Upper lobe of left lung (tissue), 4 donors: ENCODE measurements at regions not wholly inside any gene's neighbourhood (a gene's known extent, or its start where the extent isn't known, plus 50 kb on each side); places are given as distances from the start of the nearest gene placed in this dataset.

Experiments
- CTCF ChIP-seq, 6 experiments: fragments of 450-650 bp in 4 of 6; fragments of 200-600 bp in 2 of 6; sonication (generic) in 2 of 6; IDR thresholded peaks; one replicate each; pipeline ENCODE4 v1.5.1; 2016 to 2019; ENCODE audit warnings: antibody characterized with exemption in 6 of 6
- EP300 ChIP-seq, 4 donors: sonication (generic); formaldehyde crosslinking; IDR thresholded peaks; one replicate each; pipeline ENCODE4 v1.5.1; 2017; ENCODE audit warnings: antibody characterized with exemption in 4 of 4, control low read depth in 2 of 4
- POLR2A ChIP-seq, 4 donors: fragments of 450-650 bp; IDR thresholded peaks; one replicate each; pipeline ENCODE4 v1.5.1; 2016 to 2017; ENCODE audit warnings: antibody characterized with exemption in 4 of 4, mild to moderate bottlenecking in 2 of 4
- POLR2AphosphoS5 ChIP-seq, 2 donors: sonication (generic); formaldehyde crosslinking; IDR thresholded peaks; one replicate each; pipeline ENCODE4 v1.5.1; 2017; ENCODE audit warnings: antibody characterized with exemption in 2 of 2

- TF ChIP-seq POLR2A (IDR thresholded peaks at IDR 0.05) (no peak), EP300 (IDR thresholded peaks at IDR 0.05) (no peak), CTCF (IDR thresholded peaks at IDR 0.05) (no peak), POLR2AphosphoS5 (IDR thresholded peaks at IDR 0.05) (no peak)
Observed at GRCh38 chr16:85486256-85486915, 126.7 kb upstream of the GSE1 start.
